Astrocyte (in vitro differentiated cells and primary cell): ENCODE measurements at regions not wholly inside any gene's neighbourhood (a gene's known extent, or its start where the extent isn't known, plus 50 kb on each side); places are given as distances from the start of the nearest gene placed in this dataset.

Experiments
- DNase-seq: peaks from one replicate; pipeline ENCODE4 v3.0.0-alpha.2; 2010; ENCODE audit warnings: low read depth
- FAIRE-seq: peaks from 2 replicates; lab custom pipeline; 2011; peaks lifted over from hg19 to GRCh38; lab: Jason Lieb, UNC
- H2AFZ ChIP-seq: 2 replicates; pipeline ENCODE4 v1.6.0; 2012; ENCODE audit warnings: low read depth, low read length, inconsistent platforms
- H3K27ac ChIP-seq: 2 replicates; pipeline ENCODE4 v1.5.1; 2011; ENCODE audit warnings: low read depth, low read length, inconsistent platforms
- H3K27me3 ChIP-seq: 2 replicates; pipeline ENCODE4 v1.6.0; 2011; ENCODE audit warnings: low read length, inconsistent platforms; ENCODE audit not compliant: insufficient read depth
- H3K36me3 ChIP-seq: 2 replicates; pipeline ENCODE4 v1.5.1; 2011; ENCODE audit warnings: low read length, inconsistent platforms; ENCODE audit not compliant: insufficient read depth
- H3K4me1 ChIP-seq: 2 replicates; pipeline ENCODE4 v1.5.1; 2011; ENCODE audit warnings: low read length, inconsistent platforms; ENCODE audit not compliant: insufficient read depth
- H3K4me2 ChIP-seq: 2 replicates; pipeline ENCODE4 v1.6.0; 2012; ENCODE audit warnings: low read length, inconsistent platforms
- H3K4me3 ChIP-seq: 2 replicates; pipeline ENCODE4 v1.5.1; 2011; ENCODE audit warnings: low read depth, mild to moderate bottlenecking, low read length, inconsistent platforms; ENCODE audit not compliant: insufficient read depth
- H3K79me2 ChIP-seq: 2 replicates; pipeline ENCODE4 v1.6.0; 2012; ENCODE audit warnings: mild to moderate bottlenecking, low read length, inconsistent platforms; ENCODE audit not compliant: insufficient read depth
- H3K9ac ChIP-seq: 2 replicates; pipeline ENCODE4 v1.6.0; 2012; ENCODE audit warnings: mild to moderate bottlenecking, low read length, inconsistent platforms
- H3K9me3 ChIP-seq: 2 replicates; pipeline ENCODE4 v1.5.1; 2012; ENCODE audit warnings: low read depth, mild to moderate bottlenecking, low read length, inconsistent platforms; ENCODE audit not compliant: insufficient read depth
- H4K20me1 ChIP-seq: 2 replicates; pipeline ENCODE4 v1.6.0; 2012; ENCODE audit warnings: low read length, inconsistent platforms; ENCODE audit not compliant: insufficient read depth
- H3K27ac Mint-ChIP-seq: one replicate; pipeline ENCODE4 v1.8.0; 2021; ENCODE audit warnings: mild to moderate bottlenecking, mixed read lengths; ENCODE audit not compliant: unreplicated experiment
- H3K27me3 Mint-ChIP-seq: one replicate; pipeline ENCODE4 v1.8.0; 2021; ENCODE audit warnings: low read depth, mixed read lengths; ENCODE audit not compliant: unreplicated experiment
- H3K36me3 Mint-ChIP-seq: one replicate; pipeline ENCODE4 v1.8.0; 2021; ENCODE audit warnings: low read depth, mixed read lengths; ENCODE audit not compliant: unreplicated experiment
- H3K4me1 Mint-ChIP-seq: one replicate; pipeline ENCODE4 v1.8.0; 2021; ENCODE audit warnings: low read depth, mixed read lengths; ENCODE audit not compliant: unreplicated experiment
- H3K4me3 Mint-ChIP-seq: one replicate; pipeline ENCODE4 v1.8.0; 2021; ENCODE audit warnings: mild to moderate bottlenecking, moderate library complexity, mixed read lengths; ENCODE audit not compliant: unreplicated experiment
- H3K9me3 Mint-ChIP-seq: one replicate; pipeline ENCODE4 v1.8.0; 2021; ENCODE audit warnings: mild to moderate bottlenecking, mixed read lengths; ENCODE audit not compliant: unreplicated experiment
- CTCF ChIP-seq: IDR thresholded peaks from 2 replicates; pipeline ENCODE4 v1.5.1; 2011; ENCODE audit warnings: low read depth, mild to moderate bottlenecking, inconsistent platforms, low read length, moderate library complexity; ENCODE audit not compliant: insufficient read depth
- EZH2 ChIP-seq: IDR thresholded peaks from 2 replicates; pipeline ENCODE4 v1.6.1; 2012; ENCODE audit warnings: mild to moderate bottlenecking, low read length, inconsistent platforms; ENCODE audit not compliant: insufficient read depth

- no peak overlapping the region for H3K4me3 Mint-ChIP-seq
- H3K36me3 Mint-ChIP-seq: no peaks in the 10 kb centered on the region
- DNase-seq (no peak), FAIRE-seq (no peak)
- no peak overlapping the region for H3K9ac ChIP-seq
- TF ChIP-seq CTCF (no peak), EZH2 (no peak)
- H2AFZ ChIP-seq: no peak overlapping the region
- no peak overlapping the region for H3K27ac Mint-ChIP-seq
- no peaks in the 10 kb centered on the region for H3K9me3 ChIP-seq
- H3K79me2 ChIP-seq: no peaks in the 10 kb centered on the region
- H3K9me3 Mint-ChIP-seq: peaks cover 3% of the 10 kb centered on the region
- no peaks in the 10 kb centered on the region for H4K20me1 ChIP-seq
- peaks cover 2% of the 10 kb centered on the region for H3K4me1 Mint-ChIP-seq
- no peak overlapping the region for H3K27ac ChIP-seq
- H3K4me1 ChIP-seq: peaks cover 4% of the 10 kb centered on the region
- peaks cover 10% of the 10 kb centered on the region for H3K27me3 ChIP-seq
- no peaks in the 10 kb centered on the region for H3K36me3 ChIP-seq
- H3K27me3 Mint-ChIP-seq: peaks cover 15% of the 10 kb centered on the region
- H3K4me3 ChIP-seq: no peak overlapping the region
- no peak overlapping the region for H3K4me2 ChIP-seq
Observed at GRCh38 chr20:58575776-58576602, 60.8 kb upstream of the APCDD1L start.

GRCh38 chr20:58574469-58574868, 59.3 kb upstream of the APCDD1L start:
- H3K4me3 ChIP-seq: no peak overlapping the region
- no peak overlapping the region for H3K4me3 Mint-ChIP-seq
- DNase-seq (no peak), FAIRE-seq (no peak)
- H3K27ac Mint-ChIP-seq: no peak overlapping the region
- H2AFZ ChIP-seq: no peak overlapping the region
- H3K36me3 ChIP-seq: no peaks in the 10 kb centered on the region
- peaks cover 4% of the 10 kb centered on the region for H3K4me1 ChIP-seq
- H3K9me3 ChIP-seq: no peaks in the 10 kb centered on the region
- peaks cover 10% of the 10 kb centered on the region for H3K27me3 ChIP-seq
- no peak for TF ChIP-seq CTCF
- no peak for TF ChIP-seq EZH2
- no peaks in the 10 kb centered on the region for H3K36me3 Mint-ChIP-seq
- H3K4me2 ChIP-seq: no peak overlapping the region
- peaks cover 13% of the 10 kb centered on the region for H3K27me3 Mint-ChIP-seq
- no peak overlapping the region for H3K27ac ChIP-seq
- H4K20me1 ChIP-seq: no peaks in the 10 kb centered on the region
- no peaks in the 10 kb centered on the region for H3K9me3 Mint-ChIP-seq
- no peak overlapping the region for H3K9ac ChIP-seq
- peaks cover 3% of the 10 kb centered on the region for H3K4me1 Mint-ChIP-seq
- H3K79me2 ChIP-seq: no peaks in the 10 kb centered on the region

DNA sequence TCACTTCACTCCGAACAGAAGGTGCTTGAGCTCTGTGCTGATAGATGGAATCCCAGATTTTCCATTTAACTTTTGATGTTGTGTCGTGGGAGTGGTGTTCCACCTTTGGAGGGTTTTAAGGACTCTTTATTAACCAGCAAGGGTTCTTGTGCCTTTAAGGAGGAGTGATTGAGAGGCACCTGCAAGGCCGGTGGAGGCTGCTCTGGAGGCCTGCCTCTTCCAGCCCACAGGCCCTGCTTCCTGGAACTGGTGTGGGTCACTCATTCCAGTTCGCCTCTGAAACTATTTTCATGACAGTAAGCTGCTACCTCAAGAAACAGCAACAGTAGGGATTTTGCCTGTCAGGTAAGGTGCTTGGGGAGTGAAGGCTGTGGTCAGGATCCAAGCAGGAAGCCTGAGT, 58.8 kb upstream of the APCDD1L start:
- DNase-seq (no peak), FAIRE-seq (no peak)
- no peaks in the 10 kb centered on the region for H4K20me1 ChIP-seq
- no peak overlapping the region for H2AFZ ChIP-seq
- Mint-ChIP-seq H3K27ac (no peak overlapping the region), H3K4me1 (peaks cover 3% of the 10 kb centered on the region), H3K9me3 (no peaks in the 10 kb centered on the region), H3K36me3 (no peaks in the 10 kb centered on the region), H3K27me3 (peaks cover 8% of the 10 kb centered on the region), H3K4me3 (no peak overlapping the region)
- H3K36me3 ChIP-seq: no peaks in the 10 kb centered on the region
- no peak overlapping the region for H3K4me2 ChIP-seq
- no peak for TF ChIP-seq CTCF
- no peak for TF ChIP-seq EZH2
- no peak overlapping the region for H3K27ac ChIP-seq
- H3K4me1 ChIP-seq: peaks cover 4% of the 10 kb centered on the region
- no peaks in the 10 kb centered on the region for H3K79me2 ChIP-seq
- no peaks in the 10 kb centered on the region for H3K9me3 ChIP-seq
- no peak overlapping the region for H3K9ac ChIP-seq
- H3K4me3 ChIP-seq: no peak overlapping the region
- peaks cover 10% of the 10 kb centered on the region for H3K27me3 ChIP-seq
